Neural progenitor cell (in vitro differentiated cells): ENCODE measurements at regions not wholly inside any gene's neighbourhood (a gene's known extent, or its start where the extent isn't known, plus 50 kb on each side); places are given as distances from the start of the nearest gene placed in this dataset.

Source experiments
- DNase-seq: peaks from one replicate; pipeline ENCODE4 v3.0.0-alpha.2; 2016; ENCODE audit warnings: low spot score
- H2AFZ ChIP-seq: fragments of 200-600 bp; sonication (generic); replicated peaks from 2 replicates; pipeline ENCODE4 v1.6.1; 2016; ENCODE audit warnings: antibody characterized with exemption
- H3F3A ChIP-seq: fragments of 200-600 bp; sonication (generic); 2 replicates; pipeline ENCODE4 v1.6.1; 2016; ENCODE audit warnings: antibody characterized with exemption, low read depth
- H3K27ac ChIP-seq: fragments of 200-600 bp; sonication (generic); 2 replicates; pipeline ENCODE4 v1.5.1; 2016; ENCODE audit warnings: mild to moderate bottlenecking
- H3K27me3 ChIP-seq: fragments of 200-600 bp; sonication (generic); 2 replicates; pipeline ENCODE4 v1.6.1; 2016; ENCODE audit warnings: mild to moderate bottlenecking, moderate library complexity
- H3K36me3 ChIP-seq: fragments of 200-600 bp; sonication (generic); 2 replicates; pipeline ENCODE4 v1.5.1; 2016
- H3K4me1 ChIP-seq: fragments of 200-600 bp; sonication (generic); 2 replicates; pipeline ENCODE4 v1.6.1; 2016; ENCODE audit warnings: mixed run types
- H3K4me2 ChIP-seq: fragments of 200-600 bp; sonication (generic); 2 replicates; pipeline ENCODE4 v1.6.1; 2016
- H3K4me3 ChIP-seq: fragments of 200-600 bp; sonication (generic); 2 replicates; pipeline ENCODE4 v1.5.1; 2016
- H3K79me2 ChIP-seq: fragments of 200-600 bp; sonication (generic); 2 replicates; pipeline ENCODE4 v1.6.1; 2016; ENCODE audit warnings: low read depth
- H3K9ac ChIP-seq: fragments of 200-600 bp; sonication (generic); 2 replicates; pipeline ENCODE4 v1.6.1; 2016
- H3K9me3 ChIP-seq: fragments of 200-600 bp; sonication (generic); 2 replicates; pipeline ENCODE4 v1.5.1; 2016; ENCODE audit warnings: low read depth
- H4K20me1 ChIP-seq: fragments of 200-600 bp; sonication (generic); 2 replicates; pipeline ENCODE4 v1.6.1; 2016; ENCODE audit warnings: low read depth
- H3K27ac Mint-ChIP-seq: 3 replicates; pipeline ENCODE4 v1.8.0; 2021; ENCODE audit warnings: mixed read lengths
- H3K27me3 Mint-ChIP-seq: 2 replicates; pipeline ENCODE4 v1.8.0; 2022; ENCODE audit warnings: low read depth, mild to moderate bottlenecking, inconsistent platforms, moderate library complexity, mixed read lengths; ENCODE audit not compliant: insufficient read depth
- H3K36me3 Mint-ChIP-seq: 3 replicates; pipeline ENCODE4 v1.8.0; 2021; ENCODE audit warnings: mixed read lengths
- H3K4me1 Mint-ChIP-seq: 3 replicates; pipeline ENCODE4 v1.8.0; 2021; ENCODE audit warnings: mixed read lengths
- H3K4me3 Mint-ChIP-seq: 3 replicates; pipeline ENCODE4 v1.8.0; 2021; ENCODE audit warnings: mild to moderate bottlenecking, moderate library complexity, mixed read lengths
- H3K9me3 Mint-ChIP-seq: 3 replicates; pipeline ENCODE4 v1.8.0; 2020; ENCODE audit warnings: mixed read lengths
- CTCF ChIP-seq: fragments of 200-600 bp; sonication (generic); IDR thresholded peaks from 2 replicates; pipeline ENCODE4 v1.5.1; 2017; ENCODE audit warnings: antibody characterized with exemption, mild to moderate bottlenecking
- EZH2 ChIP-seq: fragments of 200-600 bp; sonication (generic); IDR thresholded peaks from 2 replicates; pipeline ENCODE4 v1.6.1; 2017; ENCODE audit warnings: antibody characterized with exemption, mild to moderate bottlenecking, moderate library complexity
- EZH2phosphoT487 ChIP-seq: fragments of 200-600 bp; sonication (generic); IDR thresholded peaks from 2 replicates; pipeline ENCODE4 v1.6.1; 2017; ENCODE audit warnings: antibody characterized with exemption

DNA sequence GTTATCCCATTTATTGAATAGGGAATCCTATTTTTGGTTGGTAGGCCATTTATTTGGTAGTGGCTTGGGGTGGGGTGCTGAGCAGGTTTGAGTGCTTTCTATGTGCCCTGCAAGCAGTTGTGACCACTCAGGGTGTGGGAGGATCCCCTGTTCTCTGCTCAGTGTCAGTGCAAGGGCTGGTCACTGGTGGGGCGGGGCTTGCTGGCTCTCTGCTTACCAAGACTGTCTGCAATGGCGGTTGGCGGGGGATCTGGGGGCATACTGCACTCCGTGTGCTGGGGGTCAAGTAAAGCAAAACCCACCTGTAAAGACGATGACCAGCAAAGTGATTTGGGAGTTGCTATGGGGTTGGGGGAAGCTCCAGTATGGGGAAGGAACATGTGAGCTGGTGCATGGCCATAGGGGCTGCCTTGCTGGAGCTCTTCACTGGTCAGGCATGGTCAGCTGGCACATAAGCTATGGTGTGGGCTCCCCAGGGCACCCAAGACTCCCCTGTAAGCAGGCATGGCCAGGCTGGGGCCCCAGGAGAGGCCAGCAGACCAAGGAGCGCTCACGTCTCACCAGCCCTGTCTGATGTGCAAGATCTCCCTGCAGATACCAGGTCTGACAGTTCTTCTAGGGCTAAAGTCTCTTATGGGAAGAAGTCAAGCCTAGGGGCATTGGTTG is 83.0 kb upstream of the GRXCR1 start:
- no peak for DNase-seq
- Histone ChIP-seq H3K9ac (no peak overlapping the region), H3K27me3 (no peaks in the 10 kb centered on the region), H3F3A (no peaks in the 10 kb centered on the region), H3K79me2 (no peaks in the 10 kb centered on the region), H3K36me3 (no peaks in the 10 kb centered on the region), H3K4me1 (no peaks in the 10 kb centered on the region), H3K9me3 (no peaks in the 10 kb centered on the region), H4K20me1 (no peaks in the 10 kb centered on the region), H3K4me3 (no peak overlapping the region), H2AFZ (no peak overlapping the region), H3K27ac (no peak overlapping the region), H3K4me2 (no peak overlapping the region)
- H3K36me3 Mint-ChIP-seq = no peaks in the 10 kb centered on the region
- no peak overlapping the region for H3K4me3 Mint-ChIP-seq
- H3K27ac Mint-ChIP-seq = no peak overlapping the region
- no peak for TF ChIP-seq CTCF
- no peak for TF ChIP-seq EZH2
- no peak for TF ChIP-seq EZH2phosphoT487
- H3K27me3 Mint-ChIP-seq = no peaks in the 10 kb centered on the region
- no peaks in the 10 kb centered on the region for H3K4me1 Mint-ChIP-seq
- H3K9me3 Mint-ChIP-seq = no peaks in the 10 kb centered on the region

- no peak for DNase-seq
- no peak overlapping the region for H3K27ac ChIP-seq
- no peaks in the 10 kb centered on the region for H3K27me3 Mint-ChIP-seq
- H4K20me1 ChIP-seq = no peaks in the 10 kb centered on the region
- H3K27ac Mint-ChIP-seq = no peak overlapping the region
- peaks cover 15% of the 10 kb centered on the region for H3K9me3 Mint-ChIP-seq
- no peaks in the 10 kb centered on the region for H3K4me1 ChIP-seq
- H3K36me3 Mint-ChIP-seq = no peaks in the 10 kb centered on the region
- no peaks in the 10 kb centered on the region for H3K27me3 ChIP-seq
- TF ChIP-seq EZH2phosphoT487 = no peak
- no peak for TF ChIP-seq EZH2
- TF ChIP-seq CTCF = no peak
- no peaks in the 10 kb centered on the region for H3K4me1 Mint-ChIP-seq
- H3K4me3 ChIP-seq = no peak overlapping the region
- H3F3A ChIP-seq = no peaks in the 10 kb centered on the region
- no peaks in the 10 kb centered on the region for H3K79me2 ChIP-seq
- no peaks in the 10 kb centered on the region for H3K9me3 ChIP-seq
- no peak overlapping the region for H3K4me2 ChIP-seq
- no peak overlapping the region for H2AFZ ChIP-seq
- no peaks in the 10 kb centered on the region for H3K36me3 ChIP-seq
- H3K4me3 Mint-ChIP-seq = no peak overlapping the region
- no peak overlapping the region for H3K9ac ChIP-seq
These were observed 86.1 kb upstream of the GRXCR1 start for GRCh38 chr4:42806303-42806835.

GRCh38 chr4:42789041-42789567 is 103.4 kb upstream of the GRXCR1 start:
- TF ChIP-seq CTCF (no peak), EZH2 (no peak), EZH2phosphoT487 (no peak)

More at GRCh38 chr4:42789041-42789567, 103.4 kb upstream of the GRXCR1 start:
- Histone ChIP-seq H3K9me3 (no peaks in the 10 kb centered on the region), H2AFZ (no peak overlapping the region), H3K4me3 (no peak overlapping the region), H4K20me1 (no peaks in the 10 kb centered on the region), H3K36me3 (no peaks in the 10 kb centered on the region), H3K4me2 (no peak overlapping the region), H3K4me1 (peaks cover 7% of the 10 kb centered on the region), H3K79me2 (no peaks in the 10 kb centered on the region), H3K27ac (no peak overlapping the region), H3F3A (no peaks in the 10 kb centered on the region), H3K9ac (no peak overlapping the region), H3K27me3 (no peaks in the 10 kb centered on the region)
- H3K9me3 Mint-ChIP-seq = peaks cover 6% of the 10 kb centered on the region
- no peak overlapping the region for H3K27ac Mint-ChIP-seq
- DNase-seq = no peak
- H3K36me3 Mint-ChIP-seq = peaks cover 3% of the 10 kb centered on the region
- peaks cover 5% of the 10 kb centered on the region for H3K27me3 Mint-ChIP-seq
- H3K4me1 Mint-ChIP-seq = peaks cover 11% of the 10 kb centered on the region
- H3K4me3 Mint-ChIP-seq = no peak overlapping the region
